ENCODE measurements at regions not wholly inside any gene's neighbourhood (a gene's known extent, or its start where the extent isn't known, plus 50 kb on each side); places are given as distances from the start of the nearest gene placed in this dataset.
A peak's percentile ranks its signal among the peaks of the same experiment; 100 is the strongest.

GRCh38 chr5:100446879-100447430 is 88.2 kb upstream of the FAM174A start:
- intact Hi-C loops (cut with micrococcal nuclease): no loop called here
- CTCF ChIA-PET (ENCODE audit: partially characterized antibody): interaction anchor here (1.3 kb wide), 1 partner anchor 16 kb away, joined by 4 read pairs; no protein-coding TSS in a partner anchor
- Histone ChIP-seq H3K36me3 (ENCODE audit: insufficient read depth, low read length) (no peaks in the 10 kb centered on the region), H3K9me3 (ENCODE audit: control insufficient read depth in 1 of 2, low read length in 2 of 2) (no peaks in the 10 kb centered on the region), H3K4me1 (ENCODE audit: insufficient read depth, low read length) (no peaks in the 10 kb centered on the region), H3K4me3 (ENCODE audit: low read length in 2 of 2) (no peak overlapping the region), H3K27me3 (ENCODE audit: insufficient read depth, low read length) (no peaks in the 10 kb centered on the region), H3K27ac (ENCODE audit: low read depth, low read length) (no peak overlapping the region)
- Mint-ChIP-seq H3K4me3 (no peak overlapping the region), H3K27ac (no peak overlapping the region), H3K9me3 (peaks cover 0 to 2% (median 0%) of the 10 kb centered on the region in 8 donors), H3K36me3 (no peaks in the 10 kb centered on the region), H3K27me3 (peaks cover 2 to 3% of the 10 kb centered on the region in 2 donors), H3K4me1 (no peaks in the 10 kb centered on the region)
- POLR2A ChIA-PET (ENCODE audit: partially characterized antibody): no interaction called here
- no peak for DNase-seq

- Histone ChIP-seq H3K4me3 (ENCODE audit: low read length in 2 of 2) (no peak overlapping the region), H3K36me3 (ENCODE audit: insufficient read depth, low read length) (no peaks in the 10 kb centered on the region), H3K27me3 (ENCODE audit: insufficient read depth, low read length) (no peaks in the 10 kb centered on the region), H3K27ac (ENCODE audit: low read depth, low read length) (no peak overlapping the region), H3K4me1 (ENCODE audit: insufficient read depth, low read length) (no peaks in the 10 kb centered on the region), H3K9me3 (ENCODE audit: control insufficient read depth in 1 of 2, low read length in 2 of 2) (no peaks in the 10 kb centered on the region)
- Mint-ChIP-seq H3K9me3 (no peaks in the 10 kb centered on the region), H3K4me3 (no peak overlapping the region), H3K27me3 (peaks cover 1 to 2% of the 10 kb centered on the region in 2 donors), H3K36me3 (no peaks in the 10 kb centered on the region), H3K27ac (no peak overlapping the region), H3K4me1 (no peaks in the 10 kb centered on the region)
- POLR2A ChIA-PET (ENCODE audit: partially characterized antibody): no interaction called here
- no peak for DNase-seq
- CTCF ChIA-PET (ENCODE audit: partially characterized antibody): interaction anchor here (1.0 kb wide), 1 partner anchor 14 kb away, joined by 3 read pairs; no protein-coding TSS in a partner anchor
- intact Hi-C loops (cut with micrococcal nuclease): no loop called here
These were observed 90.2 kb upstream of the FAM174A start for GRCh38 chr5:100444961-100445360.

GRCh38 chr5:100434815-100435214 is 100.4 kb upstream of the FAM174A start:
- Histone ChIP-seq H3K4me3 (ENCODE audit: low read length in 2 of 2) (no peak overlapping the region), H3K27me3 (ENCODE audit: insufficient read depth, low read length) (no peaks in the 10 kb centered on the region), H3K36me3 (ENCODE audit: insufficient read depth, low read length) (no peaks in the 10 kb centered on the region), H3K27ac (ENCODE audit: low read depth, low read length) (no peak overlapping the region), H3K4me1 (ENCODE audit: insufficient read depth, low read length) (no peaks in the 10 kb centered on the region), H3K9me3 (ENCODE audit: control insufficient read depth in 1 of 2, low read length in 2 of 2) (no peaks in the 10 kb centered on the region)
- POLR2A ChIA-PET (ENCODE audit: partially characterized antibody): no interaction called here
- CTCF ChIA-PET (ENCODE audit: partially characterized antibody): no interaction called here
- H3K27ac Mint-ChIP-seq: no peak overlapping the region
- intact Hi-C loops (cut with micrococcal nuclease): loop anchor here (5.0 to 10.0 kb wide), 3 partner anchors 1542 to 1787 kb away; no protein-coding TSS in a partner anchor
- H3K27me3 Mint-ChIP-seq: peaks cover 0 to 2% of the 10 kb centered on the region in 2 donors
- H3K4me3 Mint-ChIP-seq: no peak overlapping the region
- no peaks in the 10 kb centered on the region for H3K9me3 Mint-ChIP-seq
- H3K4me1 Mint-ChIP-seq: no peaks in the 10 kb centered on the region
- no peak for DNase-seq
- H3K36me3 Mint-ChIP-seq: no peaks in the 10 kb centered on the region

- Mint-ChIP-seq H3K36me3 (no peaks in the 10 kb centered on the region), H3K27ac (no peak overlapping the region), H3K27me3 (peaks cover 0 to 2% of the 10 kb centered on the region in 2 donors), H3K4me3 (no peak overlapping the region), H3K4me1 (no peaks in the 10 kb centered on the region), H3K9me3 (no peaks in the 10 kb centered on the region)
- no peak overlapping the region for H3K4me3 ChIP-seq (ENCODE audit: low read length in 2 of 2)
- H3K9me3 ChIP-seq (ENCODE audit: control insufficient read depth in 1 of 2, low read length in 2 of 2): no peaks in the 10 kb centered on the region
- ChIA-PET POLR2A (ENCODE audit: partially characterized antibody) (no interaction called here), CTCF (ENCODE audit: partially characterized antibody) (no interaction called here)
- no peaks in the 10 kb centered on the region for H3K27me3 ChIP-seq (ENCODE audit: insufficient read depth, low read length)
- no peaks in the 10 kb centered on the region for H3K4me1 ChIP-seq (ENCODE audit: insufficient read depth, low read length)
- H3K27ac ChIP-seq (ENCODE audit: low read depth, low read length): no peak overlapping the region
- no peak for DNase-seq
- no peaks in the 10 kb centered on the region for H3K36me3 ChIP-seq (ENCODE audit: insufficient read depth, low read length)
- intact Hi-C loops (cut with micrococcal nuclease): loop anchor here (5.0 to 10.0 kb wide), 3 partner anchors 1545 to 1790 kb away; no protein-coding TSS in a partner anchor
These were observed 102.4 kb upstream of the FAM174A start for GRCh38 chr5:100432741-100433140.

- Mint-ChIP-seq H3K27ac (no peak overlapping the region), H3K4me3 (no peak overlapping the region), H3K9me3 (peaks cover 0 to 2% (median under 1%) of the 10 kb centered on the region in 8 donors), H3K4me1 (no peaks in the 10 kb centered on the region), H3K27me3 (no peaks in the 10 kb centered on the region), H3K36me3 (peaks cover 0 to under 1% of the 10 kb centered on the region in 2 donors)
- H3K27me3 ChIP-seq (ENCODE audit: insufficient read depth, low read length): no peaks in the 10 kb centered on the region
- H3K4me3 ChIP-seq (ENCODE audit: low read length in 2 of 2): no peak overlapping the region
- no peaks in the 10 kb centered on the region for H3K36me3 ChIP-seq (ENCODE audit: insufficient read depth, low read length)
- ChIA-PET POLR2A (ENCODE audit: partially characterized antibody) (no interaction called here), CTCF (ENCODE audit: partially characterized antibody) (interaction anchor here (0.8 to 1.8 kb wide), 13 partner anchors 10 to 1327 kb away, joined by 3 to 10 read pairs (median 3); no protein-coding TSS in a partner anchor)
- intact Hi-C loops (cut with micrococcal nuclease): loop anchor here (1.0 to 10.0 kb wide), 5 partner anchors 615 to 1792 kb away; no protein-coding TSS in a partner anchor
- H3K4me1 ChIP-seq (ENCODE audit: insufficient read depth, low read length): no peaks in the 10 kb centered on the region
- peak; percentile 16 to 29 (median 24) for DNase-seq
- H3K27ac ChIP-seq (ENCODE audit: low read depth, low read length): no peak overlapping the region
- no peaks in the 10 kb centered on the region for H3K9me3 ChIP-seq (ENCODE audit: control insufficient read depth in 1 of 2, low read length in 2 of 2)
These were observed 104.6 kb upstream of the FAM174A start for GRCh38 chr5:100430268-100431195.

GRCh38 chr5:100424787-100425186 is 110.4 kb upstream of the FAM174A start:
- Histone ChIP-seq H3K4me1 (ENCODE audit: insufficient read depth, low read length) (no peaks in the 10 kb centered on the region), H3K9me3 (ENCODE audit: control insufficient read depth in 1 of 2, low read length in 2 of 2) (no peaks in the 10 kb centered on the region), H3K4me3 (ENCODE audit: low read length in 2 of 2) (no peak overlapping the region), H3K27me3 (ENCODE audit: insufficient read depth, low read length) (no peaks in the 10 kb centered on the region), H3K27ac (ENCODE audit: low read depth, low read length) (no peak overlapping the region), H3K36me3 (ENCODE audit: insufficient read depth, low read length) (no peaks in the 10 kb centered on the region)
- H3K4me1 Mint-ChIP-seq: no peaks in the 10 kb centered on the region
- H3K4me3 Mint-ChIP-seq: no peak overlapping the region
- no peak overlapping the region for H3K27ac Mint-ChIP-seq
- CTCF ChIA-PET (ENCODE audit: partially characterized antibody): no interaction called here
- no peak for DNase-seq
- intact Hi-C loops (cut with micrococcal nuclease): no loop called here
- POLR2A ChIA-PET (ENCODE audit: partially characterized antibody): no interaction called here
- H3K36me3 Mint-ChIP-seq: peaks cover 3 to 6% of the 10 kb centered on the region in 2 donors
- H3K9me3 Mint-ChIP-seq: peaks cover 0 to 22% (median 13%) of the 10 kb centered on the region in 8 donors
- H3K27me3 Mint-ChIP-seq: peaks cover 0 to 5% of the 10 kb centered on the region in 2 donors

GRCh38 chr5:100424017-100424416 is 111.2 kb upstream of the FAM174A start:
- Mint-ChIP-seq H3K4me3 (no peak overlapping the region), H3K36me3 (peaks cover 3 to 6% of the 10 kb centered on the region in 2 donors), H3K4me1 (no peaks in the 10 kb centered on the region), H3K27me3 (peaks cover 0 to 5% of the 10 kb centered on the region in 2 donors), H3K9me3 (peaks cover 0 to 22% (median 13%) of the 10 kb centered on the region in 8 donors), H3K27ac (no peak overlapping the region)
- POLR2A ChIA-PET (ENCODE audit: partially characterized antibody): no interaction called here
- intact Hi-C loops (cut with micrococcal nuclease): no loop called here
- Histone ChIP-seq H3K9me3 (ENCODE audit: control insufficient read depth in 1 of 2, low read length in 2 of 2) (no peaks in the 10 kb centered on the region), H3K4me3 (ENCODE audit: low read length in 2 of 2) (no peak overlapping the region), H3K27me3 (ENCODE audit: insufficient read depth, low read length) (no peaks in the 10 kb centered on the region), H3K27ac (ENCODE audit: low read depth, low read length) (no peak overlapping the region), H3K4me1 (ENCODE audit: insufficient read depth, low read length) (no peaks in the 10 kb centered on the region), H3K36me3 (ENCODE audit: insufficient read depth, low read length) (no peaks in the 10 kb centered on the region)
- no peak for DNase-seq
- CTCF ChIA-PET (ENCODE audit: partially characterized antibody): no interaction called here
